Daoy (cell line): ENCODE measurements at regions not wholly inside any gene's neighbourhood (a gene's known extent, or its start where the extent isn't known, plus 50 kb on each side); places are given as distances from the start of the nearest gene placed in this dataset.

Experiments used
- DNase-seq: peaks from one replicate; pipeline ENCODE4 v3.0.0-alpha.2; 2015; ENCODE audit warnings: low read depth

DNA sequence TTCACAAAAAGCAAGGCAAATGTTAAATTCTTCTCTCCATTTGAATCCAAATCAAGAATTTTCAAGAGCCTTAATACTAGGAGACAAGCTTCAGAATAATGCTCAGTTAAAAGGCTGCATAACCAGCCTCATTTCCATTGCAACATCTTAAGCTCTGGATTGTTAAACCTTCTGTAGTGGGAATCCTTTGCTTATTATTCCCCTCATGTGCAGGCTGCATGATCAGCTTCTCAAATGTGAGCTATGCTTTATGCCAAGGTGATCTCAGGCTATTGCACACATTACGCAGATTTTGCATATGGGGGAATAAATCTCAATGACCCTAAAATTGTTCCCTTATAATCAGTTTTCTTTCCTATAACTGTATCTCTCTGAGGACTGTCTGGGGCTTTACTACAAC is 71.7 kb upstream of the CCDC196 start:
- no peak for DNase-seq

DNA sequence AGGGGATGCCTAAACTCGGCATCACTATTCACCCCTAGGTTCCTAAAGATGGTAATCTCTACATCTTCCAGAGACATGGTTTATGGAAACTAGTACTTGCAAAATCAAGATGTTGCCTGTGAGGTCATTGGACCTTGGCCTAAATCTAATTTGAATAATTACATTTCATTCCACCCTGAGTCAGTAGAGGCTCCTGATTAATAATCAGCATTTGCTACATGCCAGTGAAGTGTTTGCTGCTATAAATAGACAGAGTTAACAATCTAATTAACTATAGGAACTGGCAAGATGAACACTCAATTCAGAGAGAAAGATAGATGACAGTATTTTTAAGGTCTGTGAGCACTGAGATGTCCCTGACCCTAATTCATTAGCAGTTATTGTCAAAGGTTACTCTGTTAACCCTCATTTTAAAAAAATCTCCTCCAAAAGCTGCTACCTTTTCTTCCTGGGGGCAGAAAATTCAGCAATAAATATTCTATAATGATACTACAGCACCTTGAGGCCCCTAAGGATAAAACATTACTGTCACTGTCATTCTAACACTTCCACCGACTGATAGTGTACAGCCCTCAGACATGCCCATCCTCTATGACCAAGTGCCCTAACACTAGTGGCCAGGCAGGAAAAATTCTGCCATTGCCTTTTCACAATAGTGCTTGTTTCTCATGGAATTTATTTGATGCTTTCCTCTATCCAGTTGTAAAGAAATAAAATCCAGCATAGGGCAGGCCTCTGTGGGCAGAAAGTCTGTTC is 65.7 kb upstream of the CCDC196 start:
- DNase-seq = no peak

DNA sequence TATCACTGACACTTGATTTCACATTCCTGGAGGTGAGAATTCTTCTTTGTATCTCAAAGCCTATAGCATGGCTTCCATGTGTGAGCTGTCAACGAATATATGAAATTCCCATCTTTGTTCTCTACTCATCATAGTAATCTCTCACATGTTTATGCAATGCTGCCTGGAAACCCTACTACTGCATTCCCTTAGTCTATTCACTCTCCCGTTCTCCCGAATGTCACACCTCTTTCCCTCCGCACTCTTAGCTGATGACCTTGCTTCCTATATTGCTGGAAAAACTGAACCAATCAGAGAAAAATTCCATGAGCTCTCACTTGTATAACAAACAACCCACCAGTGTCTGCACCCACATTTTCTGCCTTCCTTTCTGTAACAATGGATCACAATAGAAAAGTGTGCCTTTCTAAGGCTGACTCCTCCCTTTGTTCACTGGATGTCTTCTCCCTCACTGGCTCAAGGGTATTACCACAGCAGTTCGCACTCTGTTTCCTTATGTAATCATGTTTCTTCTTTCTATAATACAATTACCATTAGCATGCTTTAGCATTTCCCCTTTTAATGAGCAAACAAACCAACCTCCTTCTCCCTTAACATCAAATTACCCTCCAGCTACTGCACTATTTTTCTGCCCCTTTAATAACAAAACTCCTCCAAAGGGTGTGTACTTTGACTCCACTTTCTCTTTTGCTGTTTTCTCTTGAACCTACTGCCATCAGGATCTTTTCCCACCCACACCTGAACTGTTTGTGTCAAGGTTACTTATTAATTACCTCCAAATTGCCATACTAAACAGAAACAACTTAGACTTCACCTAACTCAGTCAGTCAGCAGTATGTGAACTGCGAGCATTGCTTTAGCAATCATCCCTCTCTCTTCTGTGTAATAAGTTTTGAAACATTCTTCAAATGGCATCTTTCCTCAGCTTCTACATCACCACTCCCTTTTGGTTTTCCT is 63.9 kb upstream of the CCDC196 start:
- no peak for DNase-seq

DNA sequence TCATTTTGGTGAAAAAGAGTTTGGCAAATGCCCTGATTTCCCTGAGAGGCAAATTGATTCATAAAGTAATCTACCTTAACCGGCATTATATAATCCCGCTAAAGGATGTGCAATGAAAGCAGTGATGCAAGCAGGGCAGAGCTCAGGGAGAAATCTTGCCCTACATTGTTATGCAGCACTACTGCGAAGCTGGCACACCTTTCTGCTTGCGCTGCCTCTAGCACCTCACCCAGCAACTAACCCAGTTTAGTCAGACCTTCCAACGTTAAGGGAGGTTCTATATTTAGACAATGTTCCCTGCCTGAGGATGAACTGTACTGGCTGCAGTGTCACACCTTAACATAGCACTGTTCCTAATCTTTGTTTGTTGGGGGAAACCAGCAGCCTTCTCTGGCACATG is 60.8 kb upstream of the CCDC196 start:
- no peak for DNase-seq

DNA sequence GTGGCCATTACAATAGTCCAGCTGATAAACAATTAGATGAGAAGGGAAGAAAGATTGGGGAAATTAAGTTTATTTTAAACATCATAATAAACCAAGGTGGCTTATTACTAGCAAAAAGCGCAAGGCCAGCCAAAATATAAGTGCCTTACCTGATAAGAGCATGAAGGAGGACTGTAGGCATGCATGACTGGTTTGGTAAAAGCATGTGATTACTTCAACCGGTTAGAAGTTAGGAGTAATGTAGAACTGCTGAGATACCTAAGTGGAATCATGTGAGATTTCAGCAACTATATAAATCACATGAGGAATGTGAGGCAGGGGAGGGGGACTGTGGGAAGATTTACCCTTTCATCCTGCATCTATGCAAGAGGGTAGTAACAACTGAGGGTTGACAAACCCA is 59.7 kb upstream of the CCDC196 start:
- DNase-seq = no peak

DNA sequence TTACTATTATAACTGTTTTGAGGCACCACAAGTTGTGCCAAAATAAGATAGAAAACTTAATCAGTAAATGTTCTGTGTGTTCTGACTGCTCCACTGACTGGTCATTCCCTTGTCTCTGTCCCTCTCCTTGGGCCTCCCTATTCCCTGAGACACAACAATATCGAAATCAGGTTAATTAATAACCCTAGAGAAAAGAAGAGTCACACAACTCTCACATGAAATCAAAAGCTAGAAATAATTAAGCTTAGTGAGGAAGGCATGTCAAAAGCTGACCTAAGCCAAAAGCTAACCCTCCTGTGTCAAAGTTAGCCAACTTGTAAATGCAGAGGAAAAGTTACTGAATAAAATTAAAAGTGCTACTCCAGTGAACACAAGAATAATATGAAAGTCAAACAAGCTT is 53.8 kb upstream of the CCDC196 start:
- no peak for DNase-seq

DNA sequence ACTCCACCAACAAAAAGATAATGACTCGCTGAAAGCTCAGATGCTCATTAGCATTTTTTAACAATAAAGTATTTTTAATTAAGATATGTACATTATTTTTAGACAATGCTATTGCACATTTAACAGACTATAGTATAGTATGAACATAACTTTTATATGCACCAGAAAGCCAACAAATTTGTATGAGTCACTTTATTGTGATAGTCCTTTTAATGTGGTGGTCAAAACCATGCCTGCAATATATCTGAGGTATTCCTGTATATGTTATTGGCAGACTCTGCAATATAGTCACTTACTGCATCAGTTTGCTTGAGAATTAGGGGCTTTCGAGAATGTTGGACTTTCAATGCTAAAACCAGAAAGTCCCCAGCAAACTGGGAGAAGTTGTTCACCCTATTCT is 51.7 kb upstream of the CCDC196 start:
- DNase-seq = no peak

DNA sequence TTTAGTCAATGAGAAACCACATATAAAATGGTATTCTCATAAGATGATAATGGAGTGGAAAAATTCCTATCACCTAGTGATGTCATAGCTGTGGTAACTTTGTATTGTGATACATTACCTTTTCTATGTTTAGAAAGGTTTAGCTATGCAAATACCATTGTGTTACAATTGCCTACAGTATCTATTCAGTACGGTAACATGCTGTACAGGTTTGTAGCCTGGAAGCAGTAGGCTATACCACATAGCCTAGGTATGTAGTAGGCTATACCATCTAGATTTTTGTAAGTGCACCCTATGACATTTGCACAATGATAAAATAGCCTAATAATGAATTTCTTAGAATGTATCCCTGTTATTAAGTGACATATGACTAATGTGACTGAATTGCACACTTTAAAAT is 50.5 kb upstream of the CCDC196 start:
- no peak for DNase-seq
